ENCODE measurements at regions not wholly inside any gene's neighbourhood (a gene's known extent, or its start where the extent isn't known, plus 50 kb on each side); places are given as distances from the start of the nearest gene placed in this dataset.

GRCh38 chrX:79530310-79531108 lies 163.4 kb upstream of the ITM2A start:
- no TSS peak for BruUV-seq (replicated peaks)
- Histone ChIP-seq H3K4me2 (ENCODE audit: low read length) (no peak overlapping the region), H3K79me2 (ENCODE audit: insufficient read depth, low read length) (no peaks in the 10 kb centered on the region), H3K36me3 (ENCODE audit: control insufficient read depth in 1 of 2, insufficient read depth in 2 of 2, low read length in 2 of 2) (no peaks in the 10 kb centered on the region), H3K4me1 (ENCODE audit: control insufficient read depth in 1 of 2, insufficient read depth in 2 of 2, low read length in 2 of 2) (no peaks in the 10 kb centered on the region), H3K4me3 (replicated peaks in 1 of 2; ENCODE audit: low read depth in 1 of 2, low read length in 2 of 2) (no peak overlapping the region), H3K9me2 (ENCODE audit: insufficient read depth) (no peaks in the 10 kb centered on the region), H3K9ac (ENCODE audit: low read length) (no peak overlapping the region), H2AFZ (ENCODE audit: low read depth, low read length, poor library complexity, severe bottlenecking) (no peak overlapping the region), H3K27me3 (ENCODE audit: insufficient read depth, low read length) (no peaks in the 10 kb centered on the region), H3K27ac (ENCODE audit: low read depth, low read length) (no peak overlapping the region), H4K20me1 (ENCODE audit: insufficient read depth) (no peaks in the 10 kb centered on the region), H3K9me3 (ENCODE audit: control insufficient read depth in 1 of 2, insufficient read depth in 1 of 2, low read depth in 1 of 2, low read length in 2 of 2) (no peaks in the 10 kb centered on the region)
- ChIA-PET RAD21 (ENCODE audit: low non-redundant PET in 1 of 2, low total read pairs in 2 of 2, uncharacterized antibody in 2 of 2, unreplicated experiment in 2 of 2) (no interaction called here), CTCF (no interaction called here), POLR2A (no interaction called here)
- DNase-seq (ENCODE audit: low read depth, low spot score): no peak
- ATAC-seq: no peak
- no peak for TF ChIP-seq SIN3A (IDR thresholded peaks at IDR 0.05; ENCODE audit: low read depth)
- no peak for TF ChIP-seq RAD21 (IDR thresholded peaks at IDR 0.05; ENCODE audit: low read depth)
- intact Hi-C loops (cut with micrococcal nuclease): no loop called here

GRCh38 chrX:79524642-79525041 lies 157.5 kb upstream of the ITM2A start:
- no peak overlapping the region for H3K4me2 ChIP-seq (ENCODE audit: low read length)
- no peaks in the 10 kb centered on the region for H3K79me2 ChIP-seq (ENCODE audit: insufficient read depth, low read length)
- no peaks in the 10 kb centered on the region for H3K36me3 ChIP-seq (ENCODE audit: control insufficient read depth in 1 of 2, insufficient read depth in 2 of 2, low read length in 2 of 2)
- H3K4me3 ChIP-seq (replicated peaks in 1 of 2; ENCODE audit: low read depth in 1 of 2, low read length in 2 of 2): no peak overlapping the region
- H3K27me3 ChIP-seq (ENCODE audit: insufficient read depth, low read length): no peaks in the 10 kb centered on the region
- no TSS peak for BruUV-seq (replicated peaks)
- no peak for ATAC-seq
- no peaks in the 10 kb centered on the region for H3K9me2 ChIP-seq (ENCODE audit: insufficient read depth)
- H2AFZ ChIP-seq (ENCODE audit: low read depth, low read length, poor library complexity, severe bottlenecking): no peak overlapping the region
- no peaks in the 10 kb centered on the region for H3K4me1 ChIP-seq (ENCODE audit: control insufficient read depth in 1 of 2, insufficient read depth in 2 of 2, low read length in 2 of 2)
- TF ChIP-seq FOSL1 (IDR thresholded peaks at IDR 0.05; ENCODE audit: low read depth): no peak
- no peak for TF ChIP-seq SIN3A (IDR thresholded peaks at IDR 0.05; ENCODE audit: low read depth)
- peak in 2 of 3 experiments; percentile 9 to 10; a peak in 1 of 6 replicates for TF ChIP-seq CTCF (IDR thresholded peaks at IDR 0.05 in 2 of 3, conservative IDR thresholded peaks at IDR 0.05 in 1 of 3; ENCODE audit: borderline replicate concordance in 1 of 3, insufficient read depth in 1 of 3, low read depth in 2 of 3, low read length in 2 of 3)
- ChIA-PET CTCF (no interaction called here), POLR2A (no interaction called here), RAD21 (ENCODE audit: low non-redundant PET in 1 of 2, low total read pairs in 2 of 2, uncharacterized antibody in 2 of 2, unreplicated experiment in 2 of 2) (interaction anchor here in 1 of 2 experiments (0.6 kb wide), 1 partner anchor 1494 kb away, joined by 3 read pairs; no protein-coding TSS in a partner anchor)
- no peak for DNase-seq (ENCODE audit: low read depth, low spot score)
- H3K9ac ChIP-seq (ENCODE audit: low read length): no peak overlapping the region
- intact Hi-C loops (cut with micrococcal nuclease): no loop called here
- H3K27ac ChIP-seq (ENCODE audit: low read depth, low read length): no peak overlapping the region
- H4K20me1 ChIP-seq (ENCODE audit: insufficient read depth): no peaks in the 10 kb centered on the region
- H3K9me3 ChIP-seq (ENCODE audit: control insufficient read depth in 1 of 2, insufficient read depth in 1 of 2, low read depth in 1 of 2, low read length in 2 of 2): no peaks in the 10 kb centered on the region
